ENCODE measurements at regions not wholly inside any gene's neighbourhood (a gene's known extent, or its start where the extent isn't known, plus 50 kb on each side); places are given as distances from the start of the nearest gene placed in this dataset.

DNA sequence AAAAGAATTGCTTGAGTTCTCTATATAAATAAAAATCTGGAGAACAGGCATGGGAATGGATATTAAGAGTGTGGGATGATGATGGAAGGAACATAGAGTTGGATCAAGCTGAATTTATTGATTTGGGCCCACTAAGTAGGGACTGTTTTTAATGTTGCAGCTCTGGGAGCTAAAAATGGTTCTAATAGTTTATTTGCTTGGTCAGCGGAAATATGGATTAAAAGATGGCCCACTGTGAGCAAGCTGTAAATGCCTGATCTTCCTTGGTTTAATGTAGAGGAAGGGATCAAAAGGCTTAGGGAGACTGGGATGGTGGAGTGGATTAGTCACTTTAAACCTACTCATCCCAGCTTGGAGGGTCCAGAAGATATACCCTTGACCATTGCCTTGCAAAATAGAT is 429.4 kb upstream of the NXPH2 start:
- TF ChIP-seq, protein P1, sequence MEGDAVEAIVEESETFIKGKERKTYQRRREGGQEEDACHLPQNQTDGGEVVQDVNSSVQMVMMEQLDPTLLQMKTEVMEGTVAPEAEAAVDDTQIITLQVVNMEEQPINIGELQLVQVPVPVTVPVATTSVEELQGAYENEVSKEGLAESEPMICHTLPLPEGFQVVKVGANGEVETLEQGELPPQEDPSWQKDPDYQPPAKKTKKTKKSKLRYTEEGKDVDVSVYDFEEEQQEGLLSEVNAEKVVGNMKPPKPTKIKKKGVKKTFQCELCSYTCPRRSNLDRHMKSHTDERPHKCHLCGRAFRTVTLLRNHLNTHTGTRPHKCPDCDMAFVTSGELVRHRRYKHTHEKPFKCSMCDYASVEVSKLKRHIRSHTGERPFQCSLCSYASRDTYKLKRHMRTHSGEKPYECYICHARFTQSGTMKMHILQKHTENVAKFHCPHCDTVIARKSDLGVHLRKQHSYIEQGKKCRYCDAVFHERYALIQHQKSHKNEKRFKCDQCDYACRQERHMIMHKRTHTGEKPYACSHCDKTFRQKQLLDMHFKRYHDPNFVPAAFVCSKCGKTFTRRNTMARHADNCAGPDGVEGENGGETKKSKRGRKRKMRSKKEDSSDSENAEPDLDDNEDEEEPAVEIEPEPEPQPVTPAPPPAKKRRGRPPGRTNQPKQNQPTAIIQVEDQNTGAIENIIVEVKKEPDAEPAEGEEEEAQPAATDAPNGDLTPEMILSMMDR (IDR thresholded peaks at IDR 0.05) = no peak
- no peak for TF ChIP-seq POLR2A (IDR thresholded peaks at IDR 0.05)
